Hepatocyte (in vitro differentiated cells): ENCODE measurements at regions not wholly inside any gene's neighbourhood (a gene's known extent, or its start where the extent isn't known, plus 50 kb on each side); places are given as distances from the start of the nearest gene placed in this dataset.

Experiments used
- DNase-seq: peaks from one replicate; pipeline ENCODE4 v3.0.0-alpha.2; 2016; ENCODE audit warnings: low spot score
- H2AFZ ChIP-seq: fragments of 200-600 bp; sonication (generic); 2 replicates; pipeline ENCODE4 v1.6.0; 2016; ENCODE audit warnings: antibody characterized with exemption, mild to moderate bottlenecking
- H3K27ac ChIP-seq: fragments of 200-600 bp; sonication (generic); 2 replicates; pipeline ENCODE4 v1.5.1; 2016; ENCODE audit warnings: mild to moderate bottlenecking
- H3K27me3 ChIP-seq: fragments of 200-600 bp; sonication (generic); 2 replicates; pipeline ENCODE4 v1.6.1; 2016
- H3K36me3 ChIP-seq: fragments of 200-600 bp; sonication (generic); replicated peaks from 2 replicates; pipeline ENCODE4 v1.5.1; 2016; ENCODE audit warnings: low read depth; ENCODE audit not compliant: insufficient read depth
- H3K4me1 ChIP-seq: fragments of 200-600 bp; sonication (generic); 2 replicates; pipeline ENCODE4 v1.5.1; 2016; ENCODE audit warnings: mild to moderate bottlenecking, moderate library complexity; ENCODE audit not compliant: insufficient read depth
- H3K4me2 ChIP-seq: fragments of 200-600 bp; sonication (generic); 2 replicates; pipeline ENCODE4 v1.6.0; 2016
- H3K4me3 ChIP-seq: fragments of 200-600 bp; sonication (generic); 2 replicates; pipeline ENCODE4 v1.5.1; 2016; ENCODE audit warnings: mild to moderate bottlenecking
- H3K79me2 ChIP-seq: fragments of 200-600 bp; sonication (generic); 2 replicates; pipeline ENCODE4 v1.6.0; 2017; ENCODE audit warnings: mild to moderate bottlenecking
- H3K9me2 ChIP-seq: fragments of 200-600 bp; sonication (generic); replicated peaks from 2 replicates; pipeline ENCODE4 v1.6.0; 2017; ENCODE audit warnings: mild to moderate bottlenecking; ENCODE audit not compliant: insufficient read depth
- H3K9me3 ChIP-seq: fragments of 200-600 bp; sonication (generic); 2 replicates; pipeline ENCODE4 v1.5.1; 2016; ENCODE audit warnings: low read depth, mild to moderate bottlenecking
- H4K20me1 ChIP-seq: fragments of 200-600 bp; sonication (generic); 2 replicates; pipeline ENCODE4 v1.6.0; 2016; ENCODE audit warnings: mild to moderate bottlenecking; ENCODE audit not compliant: insufficient read depth, poor library complexity, severe bottlenecking
- EZH2 ChIP-seq: fragments of 200-600 bp; sonication (generic); IDR thresholded peaks from 2 replicates; pipeline ENCODE4 v1.6.1; 2016; ENCODE audit warnings: antibody characterized with exemption, mild to moderate bottlenecking, borderline replicate concordance
- EZH2phosphoT487 ChIP-seq: fragments of 200-600 bp; sonication (generic); IDR thresholded peaks from one replicate; pipeline ENCODE4 v1.6.1; 2018; ENCODE audit warnings: antibody characterized with exemption, mild to moderate bottlenecking, low read depth, moderate library complexity; ENCODE audit not compliant: unreplicated experiment, severe bottlenecking
- WGBS: methylation state at CpG from one replicate; pipeline ENCODE4 v1.1.6; 2016; ENCODE audit warnings: low lambda C conversion rate; ENCODE audit errors: missing lambda C conversion rate; 5-methylcytosine and 5-hydroxymethylcytosine counted together
- TF ChIP-seq, protein P1 (sequence below): fragments of 200-600 bp; sonication (generic); IDR thresholded peaks from 2 replicates; pipeline ENCODE4 v1.5.1; 2016; ENCODE audit warnings: antibody characterized with exemption, mild to moderate bottlenecking; ENCODE audit not compliant: poor library complexity

DNA sequence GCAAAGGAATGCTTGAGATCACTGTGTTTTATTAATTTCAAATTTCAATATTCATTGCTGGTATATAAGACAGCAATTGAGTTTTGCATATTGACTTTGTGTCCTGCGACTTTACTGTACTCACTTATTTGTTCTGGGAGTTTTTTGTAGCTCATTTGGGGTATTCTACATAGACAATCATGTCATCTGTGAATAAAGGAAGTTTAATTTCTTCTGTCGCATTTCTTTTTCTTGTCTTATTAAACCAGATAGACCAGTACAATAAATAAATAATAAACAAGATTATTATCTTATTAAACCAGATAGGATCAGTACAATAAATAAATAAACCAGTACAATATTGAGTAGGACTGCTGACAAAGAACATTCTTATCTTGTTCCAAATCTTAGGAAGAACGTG, 448.2 kb downstream of the RPS24 start:
- Histone ChIP-seq H3K36me3 (no peaks in the 10 kb centered on the region), H3K27me3 (no peaks in the 10 kb centered on the region), H3K27ac (no peak overlapping the region), H3K9me3 (no peaks in the 10 kb centered on the region), H2AFZ (no peak overlapping the region), H3K4me3 (no peak overlapping the region), H4K20me1 (no peaks in the 10 kb centered on the region), H3K4me1 (no peaks in the 10 kb centered on the region), H3K79me2 (no peaks in the 10 kb centered on the region), H3K9me2 (no peaks in the 10 kb centered on the region), H3K4me2 (no peak overlapping the region)
- 91% methylated on average over 3 of the region's 3 CpGs for WGBS
- no peak for TF ChIP-seq EZH2phosphoT487
- TF ChIP-seq, protein P1, sequence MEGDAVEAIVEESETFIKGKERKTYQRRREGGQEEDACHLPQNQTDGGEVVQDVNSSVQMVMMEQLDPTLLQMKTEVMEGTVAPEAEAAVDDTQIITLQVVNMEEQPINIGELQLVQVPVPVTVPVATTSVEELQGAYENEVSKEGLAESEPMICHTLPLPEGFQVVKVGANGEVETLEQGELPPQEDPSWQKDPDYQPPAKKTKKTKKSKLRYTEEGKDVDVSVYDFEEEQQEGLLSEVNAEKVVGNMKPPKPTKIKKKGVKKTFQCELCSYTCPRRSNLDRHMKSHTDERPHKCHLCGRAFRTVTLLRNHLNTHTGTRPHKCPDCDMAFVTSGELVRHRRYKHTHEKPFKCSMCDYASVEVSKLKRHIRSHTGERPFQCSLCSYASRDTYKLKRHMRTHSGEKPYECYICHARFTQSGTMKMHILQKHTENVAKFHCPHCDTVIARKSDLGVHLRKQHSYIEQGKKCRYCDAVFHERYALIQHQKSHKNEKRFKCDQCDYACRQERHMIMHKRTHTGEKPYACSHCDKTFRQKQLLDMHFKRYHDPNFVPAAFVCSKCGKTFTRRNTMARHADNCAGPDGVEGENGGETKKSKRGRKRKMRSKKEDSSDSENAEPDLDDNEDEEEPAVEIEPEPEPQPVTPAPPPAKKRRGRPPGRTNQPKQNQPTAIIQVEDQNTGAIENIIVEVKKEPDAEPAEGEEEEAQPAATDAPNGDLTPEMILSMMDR = no peak
- TF ChIP-seq EZH2 = no peak
- DNase-seq = no peak

DNA sequence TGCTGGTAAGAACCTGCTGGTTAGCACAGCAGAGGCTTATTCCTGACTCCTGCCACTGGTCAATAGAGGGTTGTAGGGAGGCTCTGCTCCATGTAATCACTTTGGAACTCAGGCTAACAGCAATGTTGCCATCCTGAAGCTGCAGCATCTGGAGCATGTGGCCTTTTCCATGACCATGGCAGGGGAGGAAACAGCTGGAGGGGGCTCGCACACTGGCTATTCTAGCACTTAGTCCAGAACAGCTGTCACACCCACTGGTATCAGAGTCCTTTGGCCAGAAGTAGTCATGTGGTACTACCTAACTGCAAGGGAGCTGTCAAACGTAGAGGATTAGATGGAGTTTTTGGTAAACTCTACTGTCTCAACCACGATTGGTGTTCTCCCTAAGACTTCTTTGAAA, 450.0 kb downstream of the RPS24 start:
- no peaks in the 10 kb centered on the region for H4K20me1 ChIP-seq
- no peaks in the 10 kb centered on the region for H3K36me3 ChIP-seq
- H3K4me1 ChIP-seq = no peaks in the 10 kb centered on the region
- no peaks in the 10 kb centered on the region for H3K9me2 ChIP-seq
- no peak overlapping the region for H3K4me3 ChIP-seq
- DNase-seq = no peak
- H3K27me3 ChIP-seq = no peaks in the 10 kb centered on the region
- H2AFZ ChIP-seq = no peak overlapping the region
- H3K27ac ChIP-seq = no peak overlapping the region
- 84% methylated on average over 3 of the region's 3 CpGs for WGBS
- no peaks in the 10 kb centered on the region for H3K9me3 ChIP-seq
- TF ChIP-seq EZH2 = no peak
- TF ChIP-seq, protein P1 = no peak
- no peak for TF ChIP-seq EZH2phosphoT487
- H3K79me2 ChIP-seq = no peaks in the 10 kb centered on the region
- no peak overlapping the region for H3K4me2 ChIP-seq

DNA sequence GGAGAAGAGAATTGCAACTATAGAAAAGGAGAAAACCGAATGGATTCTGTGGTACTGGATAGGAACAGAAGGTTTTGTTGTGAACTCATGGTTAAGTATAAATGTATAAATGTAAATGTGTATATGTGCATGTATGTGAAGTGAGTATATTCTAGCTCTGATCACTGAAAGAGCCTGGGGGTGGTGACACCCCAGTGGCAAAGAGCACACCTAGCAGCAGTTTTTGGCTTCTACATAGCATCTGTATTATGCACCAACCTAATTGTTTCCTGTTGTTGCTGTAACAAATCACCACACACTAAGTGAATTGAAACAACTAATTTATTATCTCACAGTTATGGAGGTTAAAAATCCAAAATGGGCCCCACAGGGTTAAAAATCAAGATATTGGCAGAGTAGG, 455.4 kb downstream of the RPS24 start:
- WGBS = 92% methylated on average over 1 of the region's 1 CpG
- no peaks in the 10 kb centered on the region for H3K9me2 ChIP-seq
- no peak for TF ChIP-seq EZH2phosphoT487
- TF ChIP-seq, protein P1 = no peak
- TF ChIP-seq EZH2 = no peak
- peaks cover 4% of the 10 kb centered on the region for H3K9me3 ChIP-seq
- H3K4me2 ChIP-seq = no peak overlapping the region
- no peaks in the 10 kb centered on the region for H3K79me2 ChIP-seq
- H3K4me3 ChIP-seq = no peak overlapping the region
- H4K20me1 ChIP-seq = no peaks in the 10 kb centered on the region
- DNase-seq = no peak
- H3K4me1 ChIP-seq = no peaks in the 10 kb centered on the region
- no peaks in the 10 kb centered on the region for H3K36me3 ChIP-seq
- H2AFZ ChIP-seq = no peak overlapping the region
- H3K27ac ChIP-seq = no peak overlapping the region
- H3K27me3 ChIP-seq = no peaks in the 10 kb centered on the region

DNA sequence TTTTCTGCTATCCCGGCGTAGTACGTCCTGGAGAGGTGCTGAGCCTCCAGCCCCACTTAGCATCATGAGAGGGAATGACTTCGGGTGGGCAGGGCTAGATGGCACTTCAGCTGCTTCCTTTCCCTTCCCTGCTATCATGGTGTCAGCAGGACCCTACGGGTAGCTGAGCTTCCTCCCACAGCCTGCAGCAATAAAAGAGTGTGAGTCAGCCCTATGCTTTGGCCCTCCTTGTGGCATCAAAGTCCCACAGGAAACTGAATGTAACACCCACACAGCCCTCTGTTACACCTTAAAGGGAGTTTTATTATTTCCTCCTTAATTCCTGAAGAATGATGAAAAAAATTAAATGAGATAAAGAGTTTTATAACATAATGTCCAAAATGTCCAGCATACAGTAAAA, 458.1 kb downstream of the RPS24 start:
- 94% methylated on average over 5 of the region's 5 CpGs for WGBS

More for the DNA sequence above, 458.1 kb downstream of the RPS24 start:
- Histone ChIP-seq H3K36me3 (no peaks in the 10 kb centered on the region), H3K9me3 (peaks cover 4% of the 10 kb centered on the region), H2AFZ (no peak overlapping the region), H3K9me2 (no peaks in the 10 kb centered on the region), H4K20me1 (no peaks in the 10 kb centered on the region), H3K4me2 (no peak overlapping the region), H3K4me1 (no peaks in the 10 kb centered on the region), H3K79me2 (no peaks in the 10 kb centered on the region), H3K27me3 (no peaks in the 10 kb centered on the region), H3K27ac (no peak overlapping the region), H3K4me3 (no peak overlapping the region)
- TF ChIP-seq EZH2 (no peak), EZH2phosphoT487 (no peak)
- TF ChIP-seq, protein P1 = no peak
- DNase-seq = no peak
